Middle frontal gyrus (tissue), 1 donor: ENCODE measurements at regions not wholly inside any gene's neighbourhood (a gene's known extent, or its start where the extent isn't known, plus 50 kb on each side); places are given as distances from the start of the nearest gene placed in this dataset.

Experiments used
- DNase-seq: peaks from one replicate; pipeline ENCODE4 v3.0.0-alpha.2; 2015; ENCODE audit warnings: low spot score; ENCODE audit errors: extremely low spot score

DNA sequence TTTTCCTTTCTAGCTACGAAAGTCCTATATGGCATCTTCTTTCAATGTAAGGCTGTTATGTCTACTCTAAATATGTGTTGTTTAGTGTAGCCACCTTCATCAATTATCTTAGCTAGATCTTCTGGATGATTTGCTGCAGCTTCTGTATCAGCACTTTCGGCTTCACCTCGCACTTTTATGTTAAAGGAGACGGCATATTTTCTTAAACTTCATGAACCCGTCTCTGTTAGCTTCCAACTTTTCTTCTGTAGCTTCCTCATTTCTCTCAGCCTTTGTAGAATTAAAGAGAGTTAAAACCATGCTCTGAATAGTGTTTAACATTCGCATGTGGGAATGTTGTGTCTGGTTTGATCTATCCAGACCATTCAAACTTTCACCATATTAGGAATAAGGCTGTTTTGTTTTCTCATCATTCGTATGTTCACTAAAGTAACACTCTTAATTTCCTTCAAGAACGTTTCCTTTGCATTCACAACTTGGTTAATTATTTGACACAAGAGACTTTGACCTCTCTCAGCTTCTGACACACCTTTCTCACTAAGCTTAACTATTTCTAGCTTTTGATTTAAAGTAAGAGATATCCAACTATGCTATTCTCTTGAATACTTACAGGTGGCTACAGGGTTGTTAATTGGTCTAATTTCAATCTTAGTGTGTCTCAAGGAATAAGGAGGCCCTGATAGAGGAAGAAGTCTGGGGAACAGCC, 476.8 kb downstream of the GABRG1 start:
- DNase-seq: no peak

DNA sequence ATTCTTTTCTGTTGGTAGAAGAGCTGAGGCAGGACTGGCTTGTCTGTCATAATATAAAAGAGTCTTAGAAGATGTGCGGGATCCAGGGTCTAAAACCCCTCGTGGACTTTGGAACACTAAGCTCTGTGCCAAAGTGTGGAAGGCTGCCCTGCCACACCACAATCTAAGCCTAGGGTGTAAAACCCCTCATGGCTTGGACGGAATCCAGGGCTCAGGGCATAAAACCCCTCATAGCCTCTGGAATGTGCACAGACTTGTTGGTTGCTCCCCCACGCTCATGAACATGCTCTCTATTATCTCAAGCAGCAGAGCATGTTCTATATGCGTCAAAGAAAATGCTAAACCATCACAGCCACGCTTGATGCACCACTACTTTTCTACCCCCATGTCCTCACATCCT, 483.6 kb downstream of the GABRG1 start:
- DNase-seq: no peak

DNA sequence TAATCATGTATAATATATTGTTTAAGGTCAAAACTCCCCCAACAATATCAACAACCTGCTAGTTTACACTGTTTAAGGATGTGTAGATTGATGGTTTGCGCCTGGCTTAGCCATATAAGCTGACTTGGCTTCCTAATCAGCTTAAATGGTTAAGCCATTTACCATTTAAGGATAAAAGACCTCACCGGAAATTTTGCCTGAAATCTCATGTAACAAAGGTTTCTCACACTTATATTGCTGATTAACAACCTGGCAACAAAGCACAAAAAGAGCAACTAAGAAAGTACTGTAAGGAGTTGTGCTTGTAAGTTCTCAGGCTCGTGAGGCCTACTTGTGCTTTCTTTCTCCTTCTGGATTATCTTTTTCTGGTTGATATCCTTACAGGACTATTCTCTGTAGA, 485.2 kb downstream of the GABRG1 start:
- no peak for DNase-seq

DNA sequence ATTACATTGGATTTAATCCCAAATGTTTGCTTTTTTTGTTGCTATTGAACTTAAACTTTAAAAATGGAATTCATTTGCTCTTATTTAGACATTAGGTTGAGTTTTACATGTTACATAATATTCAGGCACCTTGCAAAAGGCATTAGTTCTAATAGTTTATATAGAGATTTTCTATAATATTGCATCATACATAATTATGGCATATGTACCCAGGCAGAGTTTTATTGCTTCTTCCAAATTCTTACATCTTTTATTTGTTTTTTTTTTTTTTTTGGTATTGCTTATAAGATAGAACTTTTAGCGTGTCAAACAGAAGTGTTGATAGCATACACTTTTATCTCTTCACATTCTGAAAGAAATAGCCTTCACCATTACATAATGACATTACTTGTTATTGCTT, 487.7 kb downstream of the GABRG1 start:
- no peak for DNase-seq

DNA sequence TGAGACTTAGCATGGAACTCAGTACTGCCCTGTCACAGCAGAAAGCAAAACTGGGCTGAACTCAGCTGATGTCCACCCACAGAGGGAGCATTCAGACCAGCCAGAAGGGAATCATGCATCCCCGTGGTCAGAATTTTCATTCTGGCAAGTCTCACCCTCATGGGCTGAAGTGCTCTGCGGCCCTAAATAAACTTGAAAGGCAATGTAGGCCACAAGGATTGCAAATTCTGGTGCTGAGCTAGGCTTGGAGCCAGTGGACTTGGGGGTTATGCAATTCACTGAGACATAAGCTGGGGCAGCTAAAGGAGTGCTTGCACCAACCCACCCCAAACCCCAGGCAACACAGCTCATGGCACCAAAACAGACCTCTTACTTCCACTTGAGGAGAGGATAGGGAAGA, 494.1 kb downstream of the GABRG1 start:
- DNase-seq: no peak

DNA sequence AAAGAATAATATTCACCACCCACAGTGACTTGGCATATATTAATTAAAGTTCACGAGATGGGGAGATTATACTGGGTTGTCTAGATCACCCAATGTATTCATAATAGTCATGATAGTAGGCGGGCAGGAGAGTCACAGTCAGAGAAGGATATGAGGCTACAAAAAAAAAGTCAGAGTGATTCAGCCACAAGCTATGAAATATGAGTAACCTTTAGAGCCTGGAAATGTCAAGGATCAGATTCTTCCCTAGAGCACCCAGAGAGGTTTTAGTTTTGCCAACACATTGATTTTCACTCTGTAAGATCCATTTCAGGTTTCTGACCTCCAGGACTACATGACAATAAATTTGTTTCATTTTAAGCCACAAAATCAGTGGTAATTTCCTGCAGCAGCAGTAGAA, 501.9 kb downstream of the GABRG1 start:
- DNase-seq: no peak

DNA sequence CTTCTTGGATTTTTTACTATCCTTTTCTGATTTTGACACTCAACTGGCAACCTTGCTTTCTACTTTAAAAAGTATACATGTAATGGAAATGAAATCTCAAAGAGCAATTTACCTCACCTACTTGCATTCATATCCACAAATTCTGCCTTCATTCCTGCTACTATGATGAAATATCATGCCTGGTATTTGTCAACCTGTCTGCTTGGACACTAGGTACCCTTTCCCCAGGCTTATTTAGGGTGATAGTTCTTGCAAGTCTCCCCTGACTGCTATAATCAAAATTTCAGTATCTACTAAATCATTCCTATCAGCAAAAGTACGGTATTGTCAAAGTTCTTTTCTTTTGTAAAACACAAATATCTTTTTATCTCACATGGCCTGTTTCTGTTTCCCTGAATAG, 503.0 kb downstream of the GABRG1 start:
- no peak for DNase-seq

DNA sequence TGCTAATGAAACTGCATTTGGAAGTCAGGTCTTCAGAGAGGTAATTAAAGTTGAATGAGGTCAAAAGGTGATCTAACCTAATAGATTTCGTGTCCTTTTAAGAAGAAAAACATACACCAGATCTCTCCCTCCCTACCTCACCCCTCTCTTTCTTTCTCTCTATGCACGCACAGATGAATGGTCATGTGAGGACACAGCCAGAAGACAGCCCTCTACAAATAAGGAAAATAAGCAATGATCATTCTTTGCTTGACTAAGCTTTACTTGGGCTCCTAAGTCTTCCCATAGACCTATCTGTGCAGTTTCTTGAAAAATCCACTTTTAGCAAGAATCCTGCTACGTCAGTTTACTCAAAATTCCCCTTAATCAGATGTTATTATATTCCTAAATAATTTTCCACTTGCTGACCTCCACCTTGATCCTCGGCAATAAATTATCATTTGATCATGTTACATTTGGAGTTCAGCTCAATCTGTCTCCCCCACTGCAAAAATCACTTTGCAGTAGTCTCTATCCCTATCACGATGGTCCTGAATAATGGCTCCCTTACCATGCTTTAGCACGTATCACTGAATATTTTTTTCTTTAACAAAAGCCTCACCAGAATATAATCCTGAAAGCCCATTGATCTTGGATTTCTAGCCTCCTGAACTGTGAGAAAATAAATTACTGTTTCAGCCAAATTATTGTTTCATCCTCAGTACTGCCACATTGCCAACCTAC, 527.3 kb downstream of the GABRG1 start:
- DNase-seq: no peak

DNA sequence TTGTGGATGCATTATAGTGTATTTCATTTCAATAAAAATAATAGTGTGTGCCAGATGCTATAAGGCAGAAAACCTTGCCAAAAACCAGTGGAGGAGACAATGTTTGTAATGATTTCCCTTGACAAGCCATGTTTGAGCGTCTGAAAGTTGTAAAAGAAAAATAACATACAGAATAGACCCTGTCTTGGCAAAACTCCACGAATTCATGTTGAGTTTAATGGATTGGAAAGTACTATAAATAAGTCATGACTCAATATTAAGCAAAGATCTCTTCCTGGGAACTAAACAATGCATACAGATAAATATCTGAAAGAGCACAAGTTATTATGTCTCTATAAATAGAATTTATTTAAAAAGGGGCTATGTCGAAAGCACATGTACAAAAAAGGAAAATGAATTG, 543.5 kb downstream of the GABRG1 start:
- DNase-seq: no peak

DNA sequence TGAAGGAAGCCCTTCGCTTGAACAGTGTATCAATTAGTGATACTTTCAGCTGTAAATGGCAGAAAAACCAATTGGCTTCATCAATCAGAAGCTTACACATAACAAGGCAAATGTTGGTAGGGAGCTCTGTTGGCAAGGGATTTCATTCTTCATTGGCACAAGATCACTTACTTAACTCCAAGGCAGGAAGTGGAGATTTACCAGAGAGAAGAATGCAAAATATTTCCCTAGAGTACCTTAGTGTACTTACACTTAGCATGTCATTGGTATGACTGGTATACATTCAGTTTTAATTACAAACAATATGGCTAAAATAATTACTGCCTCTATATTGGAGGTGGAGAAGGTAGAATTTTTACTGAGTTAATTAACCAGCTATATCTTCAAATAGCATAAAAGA, 545.0 kb downstream of the GABRG1 start:
- DNase-seq: no peak

DNA sequence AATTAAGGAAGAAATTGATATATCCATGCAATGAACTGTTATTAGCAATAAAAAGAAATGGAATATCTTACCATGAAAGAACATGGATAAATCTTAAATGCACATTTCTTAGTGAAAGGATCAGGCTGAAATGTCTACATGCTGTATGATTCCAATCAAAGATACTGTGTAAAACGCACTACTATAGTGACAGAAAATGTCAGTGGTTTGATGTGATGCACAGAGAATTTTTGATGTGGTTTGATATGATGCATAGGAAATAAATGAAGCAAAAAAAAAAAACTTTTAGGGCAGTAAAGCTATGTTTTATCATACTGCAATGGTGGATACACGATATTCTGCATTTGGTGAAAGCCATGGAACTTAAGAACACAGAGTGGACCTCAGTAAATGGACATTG, 547.6 kb downstream of the GABRG1 start:
- no peak for DNase-seq

DNA sequence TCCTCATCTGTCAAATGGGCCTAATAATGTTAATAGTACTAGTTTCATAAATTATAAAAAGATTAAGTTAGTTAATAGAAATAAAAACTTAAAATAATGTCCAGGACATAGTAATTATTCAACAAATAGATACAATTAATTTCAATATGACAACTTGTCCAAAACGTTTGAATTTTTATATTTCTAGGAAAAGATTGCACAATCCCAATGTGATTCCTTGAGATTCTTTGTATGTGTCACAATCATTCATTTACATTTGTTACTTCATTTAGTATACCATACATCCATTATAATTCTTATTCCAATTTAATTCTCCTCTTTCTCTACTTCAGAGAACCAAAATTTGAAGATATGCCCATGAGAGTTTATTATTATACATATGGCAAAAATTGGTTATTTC, 554.2 kb downstream of the GABRG1 start:
- no peak for DNase-seq

DNA sequence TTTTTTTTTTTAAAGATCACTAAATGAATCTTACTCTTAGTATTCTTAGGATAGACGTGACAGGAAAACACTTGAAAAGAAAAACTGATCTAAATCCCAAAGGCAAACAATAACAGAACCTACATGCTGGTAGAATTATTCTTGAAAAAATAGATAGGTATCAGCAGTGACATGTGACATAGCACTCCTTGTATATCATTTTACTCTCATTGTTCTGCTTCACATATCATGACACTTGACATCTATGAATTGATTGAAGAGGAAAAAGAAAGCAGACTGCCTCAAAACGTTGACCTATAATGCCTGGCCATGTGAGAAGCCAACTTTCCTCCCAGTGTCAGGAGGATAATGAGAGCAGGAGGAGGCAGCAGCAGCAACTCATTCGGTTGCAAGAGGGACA, 555.2 kb downstream of the GABRG1 start:
- DNase-seq: no peak

DNA sequence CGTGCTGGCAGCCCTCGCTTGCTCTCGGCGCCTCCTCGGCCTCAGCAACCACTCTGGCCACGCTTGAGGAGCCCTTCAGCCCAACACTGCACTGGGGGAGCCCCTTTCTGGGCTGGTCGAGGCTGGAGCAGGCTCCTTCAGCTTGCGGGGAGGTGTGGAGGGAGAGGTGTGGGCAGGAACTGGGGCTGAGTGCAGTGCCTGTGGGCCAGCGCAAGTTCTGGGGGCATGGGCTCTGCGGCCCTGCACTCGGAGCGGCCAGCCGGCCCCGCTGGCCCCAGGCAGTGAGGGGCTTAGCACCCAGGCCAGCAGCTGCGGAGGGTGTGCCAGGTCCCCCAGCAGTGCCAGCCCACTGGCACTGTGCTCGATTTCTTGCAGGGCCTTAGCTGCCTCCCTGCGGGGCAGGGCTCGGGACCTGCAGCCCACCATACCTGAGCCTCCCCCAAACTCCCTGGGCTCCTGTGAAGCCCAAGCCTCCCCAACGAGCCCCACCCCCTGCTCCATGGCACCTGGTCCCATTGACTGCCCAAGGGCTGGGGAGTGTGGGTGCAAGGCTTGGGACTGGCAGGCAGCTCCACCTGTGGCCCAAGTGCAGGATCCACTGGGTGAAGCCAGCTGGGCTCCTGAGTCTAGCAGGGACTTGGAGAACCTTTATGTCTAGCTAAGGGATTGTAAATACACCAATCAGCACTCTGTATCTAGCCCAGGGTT, 556.8 kb downstream of the GABRG1 start:
- DNase-seq: no peak

DNA sequence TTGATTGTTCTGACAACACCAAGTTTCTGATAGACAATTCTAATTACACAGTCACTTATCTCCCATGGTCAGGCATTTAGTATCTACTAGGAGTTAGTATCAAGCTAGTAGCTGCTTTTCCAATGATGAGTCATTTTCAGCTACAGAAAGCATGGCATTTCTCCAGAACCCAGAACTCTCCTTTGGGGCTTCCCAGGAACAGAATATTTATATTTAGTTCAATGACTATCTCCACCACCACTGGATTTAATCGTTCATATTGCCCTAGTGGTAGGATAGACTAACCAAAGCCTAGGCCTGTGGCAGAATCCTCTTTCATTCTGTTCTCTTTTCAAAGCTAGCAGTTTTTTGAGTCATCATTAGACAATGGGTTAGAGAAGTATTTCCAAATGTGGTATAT, 569.4 kb downstream of the GABRG1 start:
- no peak for DNase-seq

DNA sequence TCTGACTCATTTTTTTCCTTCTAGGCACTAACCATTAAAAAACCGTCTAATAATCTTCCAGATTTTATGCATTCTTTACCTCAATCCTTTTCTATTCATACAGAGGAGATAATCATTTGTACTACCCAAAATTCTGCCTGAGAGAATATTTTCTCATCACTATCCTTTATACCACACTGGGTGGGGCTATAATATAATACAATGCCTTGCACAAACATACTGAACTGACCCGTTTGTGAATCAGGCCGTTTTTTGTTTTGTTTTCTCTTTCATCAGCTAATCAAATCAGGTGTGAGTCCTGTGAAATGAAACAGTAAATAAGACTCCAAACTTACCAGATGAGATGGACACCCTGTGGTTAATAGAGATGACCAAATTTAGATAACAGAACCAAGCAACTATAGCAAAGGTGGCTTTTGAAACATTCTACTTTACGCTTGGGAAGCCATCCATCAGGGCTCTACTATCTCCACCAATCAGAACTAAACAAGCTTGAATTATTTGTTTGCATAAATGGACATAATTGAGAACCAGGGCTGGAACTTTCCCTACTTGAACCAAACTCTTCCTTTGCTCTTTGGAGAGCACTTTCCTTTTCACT, 573.0 kb downstream of the GABRG1 start:
- no peak for DNase-seq

DNA sequence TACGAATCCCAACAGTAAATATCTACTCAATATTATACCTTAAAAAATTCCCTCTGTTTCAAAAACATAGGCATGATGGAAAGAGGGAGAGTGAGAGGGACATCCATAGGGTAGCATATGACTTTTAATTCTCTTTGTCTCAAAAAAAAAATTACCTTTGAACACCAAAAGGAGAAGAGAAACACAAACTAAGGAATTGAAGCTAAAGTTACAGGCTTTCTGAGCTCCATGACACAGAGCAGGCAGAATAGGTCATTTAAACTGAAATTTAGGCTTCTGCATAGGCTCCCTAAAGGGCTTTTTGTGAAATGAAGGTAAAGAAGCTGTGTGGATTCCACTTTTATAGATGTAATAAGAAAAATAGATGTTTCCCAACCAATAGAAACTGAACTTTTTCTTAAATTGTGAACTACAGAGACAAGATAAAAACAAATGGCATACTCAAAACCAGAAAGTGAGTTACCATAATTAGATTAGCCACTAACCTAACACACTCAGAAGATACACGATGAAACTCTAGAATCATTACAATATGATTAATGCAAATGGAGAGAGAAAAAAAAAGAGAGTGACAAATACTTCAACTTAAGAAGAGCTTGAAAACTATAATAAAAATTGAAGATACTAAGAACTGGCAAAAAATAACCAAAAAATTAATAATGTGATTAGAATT, 584.6 kb downstream of the GABRG1 start:
- DNase-seq: no peak

DNA sequence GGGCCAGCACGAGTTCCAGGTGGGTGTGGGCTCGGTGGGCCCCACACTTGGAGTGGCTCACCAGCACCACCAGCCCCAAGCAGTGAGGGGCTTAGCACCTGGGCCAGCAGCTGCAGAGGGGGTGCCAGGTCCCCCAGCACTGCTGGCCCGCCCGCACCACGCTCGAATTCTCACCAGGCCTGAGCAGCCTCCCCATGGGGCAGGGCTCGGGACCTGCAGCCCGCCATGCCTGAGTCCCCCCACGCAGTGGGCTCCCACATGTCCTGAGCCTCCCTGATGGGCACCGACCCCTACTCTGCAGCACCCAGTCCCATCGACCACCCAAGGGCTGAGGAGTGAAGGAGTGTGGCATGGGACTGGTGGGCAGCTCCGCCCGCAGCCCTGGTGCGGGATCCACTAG, 593.4 kb downstream of the GABRG1 start:
- no peak for DNase-seq

DNA sequence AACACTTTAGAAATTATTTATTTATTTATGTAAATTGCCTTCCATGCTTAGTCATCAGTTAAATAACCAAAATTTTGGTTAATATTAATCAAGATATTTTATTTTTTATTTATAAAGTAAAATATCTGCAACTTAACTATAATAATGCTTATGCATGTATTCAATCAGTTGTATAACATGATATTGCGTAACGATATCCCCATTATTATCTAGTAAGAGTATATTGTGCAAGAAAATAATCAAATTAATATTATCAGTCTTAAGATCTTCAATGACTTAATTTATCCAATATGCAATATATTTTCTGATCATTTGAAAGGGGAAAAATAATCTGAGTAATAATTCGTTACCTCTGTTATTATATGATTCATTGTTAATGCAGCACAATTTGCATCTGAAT, 596.7 kb downstream of the GABRG1 start:
- DNase-seq: no peak

DNA sequence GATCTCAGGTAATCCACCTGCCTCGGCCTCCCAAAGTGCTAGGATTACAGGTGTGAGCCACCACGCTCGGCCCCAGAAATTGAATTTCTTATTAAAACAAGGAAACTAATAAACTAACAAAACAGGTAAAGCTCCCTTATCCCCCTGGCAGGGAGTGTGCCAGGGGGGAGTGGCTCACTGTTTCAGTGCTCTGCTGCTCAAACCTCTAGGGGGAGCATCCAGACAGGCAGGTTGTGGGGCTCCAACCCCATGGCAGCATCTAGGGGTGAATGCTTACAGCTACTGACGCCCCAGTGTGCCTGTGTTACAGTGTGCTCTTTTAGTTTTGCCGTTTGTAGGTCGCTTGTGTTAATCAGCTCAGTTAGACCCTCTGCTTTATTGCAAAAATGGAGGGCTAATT, 605.0 kb downstream of the GABRG1 start:
- DNase-seq: no peak

DNA sequence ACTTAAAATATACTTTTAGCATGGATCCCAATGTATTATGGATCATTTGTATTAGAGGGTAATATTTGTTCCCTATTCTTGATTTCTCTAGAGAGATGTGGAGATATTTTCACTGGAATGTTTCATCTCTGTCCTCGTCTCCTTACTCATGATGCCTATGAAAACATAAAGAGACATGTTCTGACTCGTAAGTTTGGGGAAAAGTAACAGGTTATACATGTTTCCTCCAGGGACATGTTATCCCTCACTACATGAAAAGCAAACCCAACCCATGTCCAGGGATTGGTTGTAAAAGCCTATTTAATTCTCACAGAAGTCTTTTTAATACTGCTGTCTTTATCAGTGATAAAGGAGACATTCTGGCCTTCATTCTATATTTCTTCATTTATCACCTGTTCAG, 621.4 kb downstream of the GABRG1 start:
- DNase-seq: no peak

DNA sequence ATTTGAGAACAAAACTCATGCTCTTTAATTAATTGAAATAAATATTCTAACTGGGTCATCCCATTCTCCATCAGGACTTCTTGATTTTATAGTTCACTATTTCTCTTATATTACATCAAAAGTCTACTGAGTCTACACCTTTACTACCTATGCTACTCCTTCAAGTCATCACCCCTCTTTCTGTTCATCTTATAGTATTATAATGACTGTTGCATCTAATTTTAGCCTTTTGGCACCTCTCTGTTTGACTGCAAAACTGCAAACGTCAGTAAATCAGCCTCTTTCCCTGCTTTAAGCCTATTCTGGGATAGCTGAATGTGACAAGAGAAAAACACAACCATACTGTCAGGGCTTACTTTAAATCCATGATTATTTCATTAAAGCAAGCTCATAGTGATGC, 639.1 kb downstream of the GABRG1 start:
- DNase-seq: no peak
